ENCODE measurements at regions not wholly inside any gene's neighbourhood (a gene's known extent, or its start where the extent isn't known, plus 50 kb on each side); places are given as distances from the start of the nearest gene placed in this dataset.
"Not testable (repeated sequence)": the region's sequence is repeated elsewhere in the genome, so short reads cannot be mapped to it uniquely, and the experiment has no call there.

DNA sequence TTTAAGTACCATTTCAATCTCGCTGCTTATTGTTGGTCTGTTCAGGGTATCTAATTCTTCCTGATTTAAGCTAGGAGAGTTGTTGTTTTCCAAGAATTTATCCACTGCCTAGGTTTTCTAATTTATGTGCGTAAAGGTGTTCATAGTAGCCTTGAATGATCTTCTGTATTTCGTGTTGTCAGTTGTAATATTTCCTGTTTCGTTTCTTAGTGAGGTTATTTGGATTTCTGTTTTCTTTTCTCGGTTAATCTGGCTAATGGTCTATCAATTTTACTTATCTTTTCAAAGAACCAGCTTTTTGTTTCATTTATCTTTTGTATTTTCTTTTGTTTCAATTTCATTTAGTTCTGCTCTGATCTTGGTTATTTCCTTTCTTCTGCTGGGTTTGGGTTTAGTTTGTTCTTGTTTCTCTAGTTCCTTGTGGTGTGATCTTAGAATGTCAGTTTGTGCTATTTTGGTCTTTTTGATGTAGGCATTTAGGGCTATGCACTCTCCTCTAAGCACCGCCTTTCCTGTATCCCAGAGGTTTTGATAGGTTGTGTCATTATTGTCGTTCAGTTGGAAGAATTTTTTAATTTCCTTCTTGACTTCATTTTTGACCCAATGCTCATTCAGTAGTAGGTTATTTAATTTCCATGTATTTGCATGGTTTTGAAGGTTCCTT is 92.5 kb upstream of the CSRP2 start:
- not testable (repeated sequence) for H3K4me3 ChIP-seq (ENCODE audit: low read depth, low read length); DNase-seq (ENCODE audit: low read depth)

DNA sequence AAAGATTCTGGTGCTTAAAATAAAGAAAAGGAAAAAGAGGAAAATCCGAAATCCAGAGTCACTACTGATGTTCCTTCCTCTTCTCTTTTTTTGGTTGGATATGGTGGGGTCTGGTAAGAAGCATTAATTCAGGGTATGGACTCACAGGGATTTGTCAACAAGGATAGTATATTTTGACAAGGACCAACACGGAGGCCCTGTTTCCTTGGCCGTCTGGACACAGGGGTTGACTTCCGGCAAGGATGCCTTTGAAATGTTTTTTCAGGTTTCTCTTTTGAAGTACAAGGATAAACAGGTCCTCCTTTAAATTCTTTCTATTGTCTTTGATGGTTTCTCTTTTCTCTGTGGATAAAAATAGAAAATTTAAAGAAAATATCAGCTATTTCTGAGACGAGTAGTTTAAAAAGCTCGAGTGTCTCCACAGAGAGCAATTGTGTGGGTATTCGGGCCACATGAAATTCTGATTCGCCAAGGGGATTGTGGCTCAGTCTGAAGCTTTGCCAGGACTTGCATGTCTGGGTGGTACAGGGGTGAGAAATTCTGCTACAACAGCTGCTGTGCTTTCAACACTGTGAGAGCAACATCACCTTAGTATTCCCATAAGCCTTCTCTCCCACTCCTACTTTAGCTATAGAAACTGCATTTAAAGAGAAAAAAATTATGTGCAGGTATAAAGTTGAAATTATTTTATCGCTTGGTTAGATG is 88.5 kb upstream of the CSRP2 start:
- no peak overlapping the region for H3K4me3 ChIP-seq (ENCODE audit: low read depth, low read length)
- TF ChIP-seq, protein P1, sequence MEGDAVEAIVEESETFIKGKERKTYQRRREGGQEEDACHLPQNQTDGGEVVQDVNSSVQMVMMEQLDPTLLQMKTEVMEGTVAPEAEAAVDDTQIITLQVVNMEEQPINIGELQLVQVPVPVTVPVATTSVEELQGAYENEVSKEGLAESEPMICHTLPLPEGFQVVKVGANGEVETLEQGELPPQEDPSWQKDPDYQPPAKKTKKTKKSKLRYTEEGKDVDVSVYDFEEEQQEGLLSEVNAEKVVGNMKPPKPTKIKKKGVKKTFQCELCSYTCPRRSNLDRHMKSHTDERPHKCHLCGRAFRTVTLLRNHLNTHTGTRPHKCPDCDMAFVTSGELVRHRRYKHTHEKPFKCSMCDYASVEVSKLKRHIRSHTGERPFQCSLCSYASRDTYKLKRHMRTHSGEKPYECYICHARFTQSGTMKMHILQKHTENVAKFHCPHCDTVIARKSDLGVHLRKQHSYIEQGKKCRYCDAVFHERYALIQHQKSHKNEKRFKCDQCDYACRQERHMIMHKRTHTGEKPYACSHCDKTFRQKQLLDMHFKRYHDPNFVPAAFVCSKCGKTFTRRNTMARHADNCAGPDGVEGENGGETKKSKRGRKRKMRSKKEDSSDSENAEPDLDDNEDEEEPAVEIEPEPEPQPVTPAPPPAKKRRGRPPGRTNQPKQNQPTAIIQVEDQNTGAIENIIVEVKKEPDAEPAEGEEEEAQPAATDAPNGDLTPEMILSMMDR (conservative IDR thresholded peaks at IDR 0.05; ENCODE audit: low read depth, low read length): no peak
- no peak for DNase-seq (ENCODE audit: low read depth)

DNA sequence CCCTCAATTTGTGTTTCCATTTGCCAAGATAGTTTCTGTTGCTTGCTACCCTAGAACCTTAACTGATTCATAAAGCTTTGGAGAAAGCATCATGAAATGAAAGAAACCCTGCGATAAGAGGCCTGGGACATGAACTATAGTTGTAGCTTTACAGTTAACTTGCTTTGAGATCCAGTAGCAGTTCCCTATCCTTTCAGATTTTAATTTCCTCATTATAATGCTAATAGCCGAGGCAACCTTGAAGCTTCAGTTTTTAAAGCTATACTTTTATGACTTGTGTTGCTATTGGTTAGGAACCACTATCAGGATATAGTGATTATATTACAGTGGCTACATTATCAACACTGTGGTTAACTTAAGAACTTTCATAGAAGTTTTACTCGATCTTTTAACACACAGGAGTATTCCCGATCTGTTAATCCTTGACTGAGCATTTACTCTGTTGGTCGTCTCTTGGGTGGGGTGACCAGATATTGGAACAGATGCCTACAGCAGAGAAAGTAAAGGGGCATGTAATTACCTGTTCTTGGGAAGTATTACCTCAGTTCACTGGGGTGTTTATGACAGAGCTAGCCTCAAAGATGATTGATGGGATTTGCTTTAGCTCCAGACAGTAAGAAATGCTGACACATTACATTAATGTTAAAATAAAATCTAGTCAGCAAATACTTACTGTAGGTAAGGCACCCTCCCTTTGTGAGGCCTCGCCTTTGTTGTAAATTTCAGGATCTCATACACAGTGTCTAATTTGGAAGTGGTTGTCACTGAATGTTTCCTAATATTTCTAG is 86.2 kb upstream of the CSRP2 start:
- no peak overlapping the region for H3K4me3 ChIP-seq (ENCODE audit: low read depth, low read length)
- TF ChIP-seq, protein P1 (conservative IDR thresholded peaks at IDR 0.05; ENCODE audit: low read depth, low read length): no peak
- DNase-seq (ENCODE audit: low read depth): no peak

DNA sequence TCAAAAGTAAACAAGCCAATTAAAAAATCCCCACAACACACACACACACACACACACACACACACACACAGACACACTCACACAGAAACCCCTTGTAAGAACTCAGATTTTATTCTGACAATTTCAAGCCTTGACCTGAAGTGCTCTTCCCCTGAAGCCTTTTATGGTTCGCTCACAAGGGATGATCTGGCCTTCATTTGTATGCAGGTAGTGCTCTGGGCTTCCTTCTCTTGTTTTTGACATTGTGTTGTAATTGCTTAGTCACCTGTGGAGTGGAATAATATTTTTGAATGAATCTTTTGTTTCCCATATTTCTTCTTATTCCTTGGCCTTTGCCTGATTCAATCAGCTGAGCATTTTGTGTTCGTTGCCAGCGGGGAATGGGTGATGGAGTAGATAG is 83.3 kb upstream of the CSRP2 start:
- no peak overlapping the region for H3K4me3 ChIP-seq (ENCODE audit: low read depth, low read length)
- no peak for DNase-seq (ENCODE audit: low read depth)

DNA sequence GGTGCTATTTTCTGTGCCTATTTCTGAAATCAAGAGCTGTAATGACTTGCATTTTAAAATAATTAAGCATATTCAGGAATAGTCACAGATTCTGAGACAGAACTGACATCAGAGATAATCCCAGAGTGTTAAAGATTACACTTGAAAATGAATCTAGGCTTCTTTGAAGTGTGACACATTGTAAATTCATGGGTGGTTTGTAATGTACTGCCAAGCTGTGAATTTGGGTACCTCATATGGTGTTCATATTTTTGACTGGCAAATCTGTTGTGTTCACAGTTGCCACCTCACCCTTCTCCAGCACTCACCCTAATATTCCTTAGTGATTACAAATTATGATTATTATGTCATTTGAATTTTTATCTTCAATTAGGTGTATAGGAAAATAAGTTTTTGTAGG is 78.5 kb upstream of the CSRP2 start:
- TF ChIP-seq, protein P1 (conservative IDR thresholded peaks at IDR 0.05; ENCODE audit: low read depth, low read length): no peak
- DNase-seq (ENCODE audit: low read depth): no peak
- H3K4me3 ChIP-seq (ENCODE audit: low read depth, low read length): no peak overlapping the region

More for the DNA sequence above, 83.3 kb upstream of the CSRP2 start:
- TF ChIP-seq, protein P1 (conservative IDR thresholded peaks at IDR 0.05; ENCODE audit: low read depth, low read length): no peak

DNA sequence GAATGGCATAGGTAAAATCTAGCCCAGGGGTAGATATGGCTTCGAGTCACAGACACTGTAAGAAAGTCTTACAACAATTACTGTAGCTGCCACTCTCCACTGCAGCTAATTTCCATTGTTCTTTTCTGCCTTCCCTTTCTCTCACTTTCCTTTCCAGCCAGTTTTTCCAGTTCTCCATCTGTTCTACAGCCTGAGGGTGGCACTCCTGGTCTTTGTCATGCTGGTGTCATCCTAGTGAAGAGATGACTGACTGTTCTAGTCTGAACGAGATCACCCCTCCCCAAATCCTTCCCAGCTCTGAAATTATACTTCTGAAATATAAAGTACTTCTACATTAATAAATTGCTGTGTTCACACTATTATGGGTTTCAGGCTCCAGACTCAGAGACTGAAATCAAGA is 74.2 kb upstream of the CSRP2 start:
- H3K4me3 ChIP-seq (ENCODE audit: low read depth, low read length): no peak overlapping the region
- TF ChIP-seq, protein P1 (conservative IDR thresholded peaks at IDR 0.05; ENCODE audit: low read depth, low read length): peak; percentile 51
- no peak for DNase-seq (ENCODE audit: low read depth)

DNA sequence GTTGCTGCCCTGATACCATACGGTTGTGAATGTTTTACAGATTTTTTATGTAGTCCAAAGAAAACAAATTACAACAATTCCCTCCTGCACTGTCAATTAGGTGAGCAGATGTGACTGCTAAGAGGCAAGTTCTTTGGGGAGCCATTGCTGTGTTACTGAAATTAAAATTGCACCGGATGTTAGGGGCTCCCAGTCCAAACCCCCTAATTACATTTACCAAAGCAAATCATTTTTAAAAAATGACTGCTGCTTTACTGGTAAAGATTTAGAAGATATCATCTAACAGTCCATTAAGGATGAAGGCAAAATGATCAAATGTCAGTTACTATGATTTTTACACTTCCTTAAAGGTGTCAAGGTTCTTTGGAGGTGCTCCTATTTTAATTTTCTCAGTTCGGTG is 70.1 kb upstream of the CSRP2 start:
- TF ChIP-seq, protein P1 (conservative IDR thresholded peaks at IDR 0.05; ENCODE audit: low read depth, low read length): no peak
- no peak overlapping the region for H3K4me3 ChIP-seq (ENCODE audit: low read depth, low read length)
- no peak for DNase-seq (ENCODE audit: low read depth)

All from epithelial cell of proximal tubule (primary cell).